GM18505 (cell line): ENCODE measurements at regions not wholly inside any gene's neighbourhood (a gene's known extent, or its start where the extent isn't known, plus 50 kb on each side); places are given as distances from the start of the nearest gene placed in this dataset.

Source experiments
- ATAC-seq: cut with Tn5 transposase; IDR thresholded peaks from one replicate; pipeline ENCODE4 v1.9.1; 2021; ENCODE audit not compliant: unreplicated experiment
- POLR2A ChIP-seq: IDR thresholded peaks from 4 replicates; pipeline ENCODE4 v1.6.1; 2011; ENCODE audit warnings: borderline replicate concordance; ENCODE audit not compliant: insufficient read depth, insufficient read length; ENCODE audit errors: extremely low read depth

- ATAC-seq: no peak
- TF ChIP-seq POLR2A: no peak
These were observed 147.5 kb downstream of the IRX5 start for GRCh38 chr16:55078153-55078552.

- no peak for ATAC-seq
- TF ChIP-seq POLR2A: no peak
These were observed 148.2 kb downstream of the IRX5 start for GRCh38 chr16:55078699-55079410.

GRCh38 chr16:55081622-55082590 is 151.2 kb downstream of the IRX5 start:
- TF ChIP-seq POLR2A: no peak
- no peak for ATAC-seq

- no peak for TF ChIP-seq POLR2A
- no peak for ATAC-seq
These were observed 151.9 kb downstream of the IRX5 start for GRCh38 chr16:55082591-55082976.

- no peak for ATAC-seq
These were observed 152.4 kb downstream of the IRX5 start for GRCh38 chr16:55083052-55083451.

GRCh38 chr16:55088098-55088497 is 157.4 kb downstream of the IRX5 start:
- TF ChIP-seq POLR2A: no peak
- ATAC-seq: no peak

More at GRCh38 chr16:55083052-55083451, 152.4 kb downstream of the IRX5 start:
- TF ChIP-seq POLR2A: no peak

- ATAC-seq: no peak
These were observed 158.9 kb downstream of the IRX5 start for GRCh38 chr16:55089600-55089999.

GRCh38 chr16:55091213-55091870 is 160.7 kb downstream of the IRX5 start:
- no peak for ATAC-seq
- no peak for TF ChIP-seq POLR2A

More at GRCh38 chr16:55089600-55089999, 158.9 kb downstream of the IRX5 start:
- no peak for TF ChIP-seq POLR2A

- no peak for TF ChIP-seq POLR2A
- ATAC-seq: no peak
These were observed 161.2 kb downstream of the IRX5 start for GRCh38 chr16:55091871-55092230.

- no peak for ATAC-seq
- TF ChIP-seq POLR2A: no peak
These were observed 169.4 kb downstream of the IRX5 start for GRCh38 chr16:55100100-55100499.

- ATAC-seq: no peak
- no peak for TF ChIP-seq POLR2A
These were observed 170.4 kb downstream of the IRX5 start for GRCh38 chr16:55101026-55101425.

GRCh38 chr16:55102077-55102476 is 171.4 kb downstream of the IRX5 start:
- ATAC-seq: no peak
- TF ChIP-seq POLR2A: no peak

GRCh38 chr16:55102531-55102930 is 171.9 kb downstream of the IRX5 start:
- no peak for TF ChIP-seq POLR2A
- no peak for ATAC-seq

- TF ChIP-seq POLR2A: no peak
- no peak for ATAC-seq
These were observed 177.2 kb downstream of the IRX5 start for GRCh38 chr16:55107851-55108250.

GRCh38 chr16:55113210-55113609 is 182.5 kb downstream of the IRX5 start:
- no peak for TF ChIP-seq POLR2A
- no peak for ATAC-seq
